NCI-H524 treated with DMSO at 0.1 percent for 48 hours (cell line): ENCODE measurements at regions not wholly inside any gene's neighbourhood (a gene's known extent, or its start where the extent isn't known, plus 50 kb on each side); places are given as distances from the start of the nearest gene placed in this dataset.
"Not testable (repeated sequence)": the region's sequence is repeated elsewhere in the genome, so short reads cannot be mapped to it uniquely, and the experiment has no call there.

ENCODE experiments used
- DNase-seq: peaks from one replicate; lab custom pipeline; 2025; lab: John Stamatoyannopoulos, UW

- DNase-seq, result no peak
Measured at GRCh38 chr3:105119801-105120340, 246.8 kb upstream of the ALCAM start.

GRCh38 chr3:105130911-105131310 lies 235.8 kb upstream of the ALCAM start:
- DNase-seq, result no peak

DNA sequence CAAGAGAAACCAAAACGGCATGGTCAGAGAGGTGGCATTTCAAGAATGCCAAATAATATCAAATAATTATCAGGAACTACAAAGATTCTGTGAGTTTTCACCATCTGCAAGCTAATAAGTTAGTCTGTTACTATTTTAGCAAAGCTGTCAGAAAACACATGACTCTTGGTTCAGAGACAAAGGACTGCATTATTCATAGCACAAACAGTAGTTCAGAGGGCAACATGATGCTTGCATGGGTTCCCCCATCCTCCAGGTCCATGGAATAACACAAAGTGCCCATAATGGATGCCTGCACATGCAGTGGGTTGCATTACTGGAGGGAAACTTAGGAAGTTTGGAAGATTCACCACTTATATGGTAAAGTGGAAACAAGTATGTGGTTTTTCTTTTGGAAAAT lies 228.8 kb upstream of the ALCAM start:
- DNase-seq, result no peak

DNA sequence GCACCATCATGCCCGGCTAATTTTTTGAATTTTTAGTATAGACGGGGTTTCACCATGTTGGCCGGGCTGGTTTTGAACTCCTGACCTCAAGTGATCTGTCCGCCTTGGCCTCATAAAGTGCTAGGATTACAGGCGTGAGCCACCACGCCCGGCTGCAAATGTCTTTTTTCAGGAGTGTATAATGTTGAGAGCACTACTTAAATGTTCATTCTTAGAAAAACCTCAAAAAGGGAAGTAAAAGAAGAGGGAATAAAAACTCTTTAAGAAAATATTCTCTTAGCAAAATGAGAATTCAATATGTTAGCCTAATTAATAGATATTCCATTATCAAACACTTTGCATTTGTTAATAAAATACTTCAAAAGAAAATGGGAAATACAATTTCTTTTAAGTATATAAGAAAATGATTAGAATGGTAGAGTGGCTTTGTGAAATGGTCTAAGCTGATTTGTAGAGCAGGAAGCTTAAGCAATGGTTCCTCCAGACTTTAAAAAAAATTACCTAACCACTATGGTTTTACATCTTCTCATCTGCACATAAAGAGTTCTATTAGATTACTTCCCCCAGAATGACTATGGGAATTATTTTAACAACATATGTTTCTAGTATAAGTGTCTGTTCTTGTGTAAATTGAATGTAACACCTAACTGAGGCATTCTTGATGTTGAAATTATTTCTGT lies 226.7 kb upstream of the ALCAM start:
- no peak for DNase-seq

- no peak for DNase-seq
Measured at GRCh38 chr3:105140899-105141367, 225.8 kb upstream of the ALCAM start.

GRCh38 chr3:105144837-105145236 lies 221.9 kb upstream of the ALCAM start:
- no peak for DNase-seq

GRCh38 chr3:105145511-105145910 lies 221.2 kb upstream of the ALCAM start:
- no peak for DNase-seq

- not testable (repeated sequence) for DNase-seq
Measured at GRCh38 chr3:105149197-105149596, 217.5 kb upstream of the ALCAM start.

DNA sequence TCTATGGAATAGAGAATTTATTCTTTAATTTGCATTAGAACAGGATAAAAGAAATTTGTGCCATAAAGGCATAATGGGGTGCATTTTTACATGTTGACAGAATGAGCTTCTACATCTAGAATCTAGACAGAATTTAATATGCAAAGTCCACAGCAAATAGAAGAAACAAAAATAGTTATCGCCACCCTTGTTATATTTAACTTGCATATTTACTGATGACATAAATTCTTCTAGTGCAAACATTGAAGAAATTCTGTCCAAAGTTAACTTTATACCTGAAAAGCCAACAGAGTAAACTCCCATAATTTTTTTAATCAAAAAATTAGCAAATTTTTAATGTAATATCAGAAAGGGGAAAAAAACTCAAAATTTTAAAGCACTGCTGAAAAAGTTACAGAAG lies 213.7 kb upstream of the ALCAM start:
- DNase-seq, result no peak

GRCh38 chr3:105154692-105155091 lies 212.0 kb upstream of the ALCAM start:
- no peak for DNase-seq

DNA sequence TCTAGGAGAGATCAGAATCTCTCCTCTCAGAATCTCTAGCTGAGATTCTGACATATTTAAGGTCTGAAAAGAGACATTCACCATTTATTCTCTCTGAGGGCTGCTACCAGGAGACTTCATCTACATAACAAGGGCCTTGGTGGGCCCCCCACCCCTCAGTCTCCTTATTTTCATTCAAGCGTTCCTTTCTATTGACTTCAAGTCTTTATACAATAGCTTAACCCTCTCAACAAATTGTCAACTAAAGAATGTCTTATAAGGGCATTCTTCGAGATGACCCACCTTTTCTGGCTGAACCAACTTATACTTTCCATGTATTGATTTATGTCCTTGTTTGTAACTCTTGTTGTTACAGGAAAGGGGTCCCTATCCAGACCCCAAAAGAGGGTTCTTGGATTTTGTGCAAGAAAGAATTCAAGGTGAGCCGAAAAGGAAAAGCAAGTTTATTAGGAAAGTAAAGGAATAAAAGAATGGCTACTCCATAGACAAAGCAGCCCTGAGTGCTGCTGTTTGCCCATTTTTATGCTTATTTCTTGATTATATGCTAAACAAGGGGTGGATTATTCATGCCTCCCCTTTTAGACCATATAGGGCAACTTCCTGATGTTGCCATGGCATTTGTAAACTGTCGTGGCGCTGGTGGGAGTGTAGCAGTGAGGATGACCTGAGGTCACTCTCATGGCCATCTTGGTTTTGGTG lies 209.5 kb upstream of the ALCAM start:
- no peak for DNase-seq

DNA sequence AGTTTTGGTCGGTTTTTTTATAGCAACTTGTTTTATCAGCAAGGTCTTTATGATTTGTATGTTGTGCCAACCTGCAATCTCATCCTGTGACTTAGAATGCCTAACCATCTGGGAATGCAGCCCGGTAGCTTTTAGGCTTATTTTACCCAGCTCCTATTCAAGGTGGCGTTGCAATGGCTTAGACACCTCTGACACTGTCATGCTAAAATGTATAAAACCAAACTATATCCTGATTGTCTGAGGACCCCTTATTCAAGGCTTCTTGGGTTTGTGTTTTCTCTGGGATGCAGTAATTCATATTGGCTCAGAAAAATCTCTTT lies 209.0 kb upstream of the ALCAM start:
- DNase-seq, result no peak

- no peak for DNase-seq
Measured at GRCh38 chr3:105158286-105158685, 208.4 kb upstream of the ALCAM start.

DNA sequence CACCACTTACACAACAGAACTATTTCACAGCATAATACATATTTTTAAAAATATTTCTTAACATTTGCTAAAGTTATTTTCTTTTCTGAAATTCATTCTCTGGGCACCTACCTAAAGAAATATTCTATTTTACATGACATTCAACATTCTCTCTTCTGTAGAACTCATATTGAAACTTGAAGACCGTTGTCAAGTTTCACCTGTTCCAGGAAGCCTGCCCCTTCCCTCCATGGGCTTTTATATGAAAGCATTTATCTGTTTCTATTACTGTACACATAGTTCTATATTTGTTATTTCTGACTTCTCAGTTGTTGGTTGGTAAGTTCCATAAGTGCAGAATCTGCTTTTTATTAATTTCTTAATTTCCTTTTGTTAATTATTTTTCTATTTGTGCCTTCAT lies 204.3 kb upstream of the ALCAM start:
- DNase-seq, result no peak

DNA sequence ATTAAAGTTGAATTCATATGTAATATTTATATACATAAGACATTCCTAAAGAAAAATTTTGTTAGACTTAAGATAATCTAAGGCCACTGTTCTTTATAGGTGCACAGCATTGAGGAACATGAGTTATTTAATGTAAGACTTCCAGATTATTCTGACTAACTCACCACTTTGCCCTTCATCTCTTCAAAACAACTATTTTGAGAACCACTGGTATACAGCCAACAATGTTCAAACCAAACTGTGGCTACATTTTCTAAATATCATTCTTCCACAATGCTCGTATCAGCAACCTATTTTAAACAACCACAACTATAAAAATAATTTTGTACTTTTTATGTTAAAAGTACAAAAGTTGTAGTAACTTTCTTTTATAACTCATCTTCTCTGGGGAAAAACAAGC lies 199.8 kb upstream of the ALCAM start:
- DNase-seq, result no peak

DNA sequence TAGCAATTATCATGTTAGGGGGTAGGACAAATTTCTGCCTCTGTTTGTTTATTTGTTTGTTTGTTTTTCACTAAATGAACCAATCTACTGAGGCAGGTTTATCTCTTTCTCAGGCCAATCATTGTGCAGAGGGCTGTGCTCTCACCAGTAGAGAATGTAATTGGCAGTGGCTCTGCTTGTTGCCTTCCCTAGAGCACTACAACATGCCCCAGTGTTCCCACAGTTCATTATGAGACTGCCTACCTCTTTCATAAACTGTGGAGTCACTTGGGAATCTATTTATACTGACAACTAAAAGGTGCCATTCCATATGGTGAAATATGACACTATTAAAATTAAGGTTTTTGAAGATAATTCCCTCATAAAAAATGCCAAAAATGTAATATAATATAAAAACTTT lies 196.3 kb upstream of the ALCAM start:
- no peak for DNase-seq

GRCh38 chr3:105174017-105174615 lies 192.6 kb upstream of the ALCAM start:
- DNase-seq, result peak; percentile 33

- no peak for DNase-seq
Measured at GRCh38 chr3:105177576-105177975, 189.1 kb upstream of the ALCAM start.

DNA sequence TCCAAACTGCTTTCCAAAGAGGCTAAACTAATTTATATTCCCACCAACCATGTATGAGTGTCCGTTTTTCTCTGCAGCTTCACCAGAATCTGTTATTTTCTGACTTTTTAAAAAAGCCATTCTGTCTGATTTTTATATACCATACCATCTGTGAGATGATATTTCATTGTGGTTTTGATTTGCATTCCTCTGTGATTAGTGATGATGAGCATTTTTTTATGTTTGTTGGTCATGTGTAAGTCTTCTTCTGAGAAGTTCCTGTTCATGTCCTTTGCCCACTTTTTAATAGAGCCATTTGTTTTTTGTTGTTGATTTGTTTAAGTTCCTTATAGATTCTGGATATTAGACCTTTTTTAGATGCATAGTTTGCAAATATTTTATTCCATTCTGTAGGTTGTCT lies 179.4 kb upstream of the ALCAM start:
- no peak for DNase-seq

DNA sequence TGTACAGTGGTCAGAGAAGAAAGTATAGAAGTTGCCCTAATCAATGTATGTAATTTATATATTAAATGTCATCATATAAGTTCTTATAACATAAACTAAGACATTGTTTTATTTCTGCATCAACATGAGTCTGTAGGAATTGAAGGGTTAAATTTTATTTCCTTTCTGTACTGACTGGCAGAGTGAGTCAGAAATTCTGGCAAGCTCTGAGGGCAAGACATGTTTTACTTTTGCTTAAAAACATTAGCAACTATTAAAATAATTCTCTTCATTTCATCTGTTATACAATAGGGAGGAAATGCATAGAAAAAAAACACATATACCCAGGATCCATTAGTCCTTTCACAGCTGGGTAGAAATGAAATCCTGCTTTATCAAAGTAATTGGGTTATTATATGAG lies 171.4 kb upstream of the ALCAM start:
- no peak for DNase-seq

DNA sequence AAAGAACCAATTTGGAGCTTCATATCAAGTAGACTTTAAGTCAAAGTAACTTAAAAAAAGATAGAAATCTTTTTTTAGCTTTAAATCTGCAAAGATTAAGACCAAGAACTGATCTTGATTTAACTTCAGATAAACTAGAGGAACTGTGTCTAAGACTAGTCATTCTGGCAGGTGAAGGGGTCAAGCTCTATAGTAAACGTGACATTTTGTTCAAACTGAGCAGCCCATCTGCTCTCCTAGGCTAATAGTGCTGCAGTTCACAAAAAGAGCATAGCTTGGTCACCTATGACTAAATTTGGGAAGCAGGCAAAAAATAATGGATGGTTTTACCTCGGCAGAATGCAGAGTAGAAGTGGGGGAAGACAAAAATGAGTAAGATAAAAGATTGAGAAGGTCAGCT lies 168.8 kb upstream of the ALCAM start:
- no peak for DNase-seq

DNA sequence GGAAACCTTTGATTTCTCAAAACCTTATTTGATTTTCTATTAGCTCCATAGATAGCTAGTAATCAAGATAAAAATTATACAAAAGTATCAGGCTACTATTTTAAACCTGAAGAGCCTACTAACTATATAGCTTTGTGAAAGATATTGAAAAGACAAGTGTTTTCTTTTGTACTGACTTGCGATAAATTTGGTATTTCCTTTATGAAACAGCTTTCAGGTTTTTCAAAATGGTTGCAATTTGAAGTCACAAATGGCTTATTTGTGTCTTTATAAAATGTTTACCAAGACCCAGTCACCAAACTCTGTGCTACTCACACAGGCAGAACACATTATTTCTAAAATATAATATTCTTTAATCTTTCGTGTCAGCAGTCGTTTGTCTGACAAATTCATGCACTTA lies 167.5 kb upstream of the ALCAM start:
- DNase-seq, result no peak

DNA sequence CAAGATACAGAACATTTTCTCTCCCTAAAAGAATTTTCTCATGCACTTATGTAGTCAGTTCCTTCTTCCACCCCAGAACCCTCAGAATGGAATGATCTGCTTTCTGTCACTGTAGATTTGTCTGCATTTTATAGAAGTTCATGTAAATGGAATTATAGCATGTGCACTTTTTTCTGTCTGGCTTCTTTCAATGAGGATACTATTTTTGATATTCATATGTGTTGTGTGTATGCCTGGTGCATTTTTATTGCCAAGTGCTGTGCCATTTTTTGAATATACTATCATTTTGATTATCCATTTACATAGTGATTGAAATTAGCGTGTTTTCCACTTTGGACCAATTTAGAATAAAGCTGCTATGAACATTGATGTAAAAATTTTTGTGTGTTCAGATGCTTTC lies 156.6 kb upstream of the ALCAM start:
- DNase-seq, result no peak
